GM18505 (cell line): ENCODE measurements at regions not wholly inside any gene's neighbourhood (a gene's known extent, or its start where the extent isn't known, plus 50 kb on each side); places are given as distances from the start of the nearest gene placed in this dataset.

Source experiments
- ATAC-seq: cut with Tn5 transposase; IDR thresholded peaks from one replicate; pipeline ENCODE4 v1.9.1; 2021; ENCODE audit not compliant: unreplicated experiment
- POLR2A ChIP-seq: IDR thresholded peaks from 4 replicates; pipeline ENCODE4 v1.6.1; 2011; ENCODE audit warnings: borderline replicate concordance; ENCODE audit not compliant: insufficient read depth, insufficient read length; ENCODE audit errors: extremely low read depth

DNA sequence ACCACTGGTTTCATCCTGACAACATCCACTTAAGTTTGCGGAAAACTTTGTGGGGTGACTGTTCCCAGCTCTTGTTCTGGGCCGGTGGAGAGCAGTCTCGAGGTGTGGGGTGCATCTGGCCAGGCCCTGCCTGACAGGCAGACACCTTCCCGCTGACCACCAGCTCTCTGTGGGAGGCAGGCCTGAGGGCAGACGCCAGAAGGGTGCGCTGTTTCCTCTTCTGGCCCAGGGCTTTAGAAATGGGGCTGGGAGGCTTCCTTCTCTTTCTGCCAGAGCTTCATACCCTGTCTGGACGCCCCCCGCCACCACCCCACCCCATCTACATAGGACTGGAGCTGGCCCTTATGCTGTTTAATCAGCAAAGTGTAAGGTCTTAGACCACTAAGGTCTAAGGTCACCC, 263.8 kb downstream of the LOXHD1 start:
- no peak for TF ChIP-seq POLR2A
- no peak for ATAC-seq

DNA sequence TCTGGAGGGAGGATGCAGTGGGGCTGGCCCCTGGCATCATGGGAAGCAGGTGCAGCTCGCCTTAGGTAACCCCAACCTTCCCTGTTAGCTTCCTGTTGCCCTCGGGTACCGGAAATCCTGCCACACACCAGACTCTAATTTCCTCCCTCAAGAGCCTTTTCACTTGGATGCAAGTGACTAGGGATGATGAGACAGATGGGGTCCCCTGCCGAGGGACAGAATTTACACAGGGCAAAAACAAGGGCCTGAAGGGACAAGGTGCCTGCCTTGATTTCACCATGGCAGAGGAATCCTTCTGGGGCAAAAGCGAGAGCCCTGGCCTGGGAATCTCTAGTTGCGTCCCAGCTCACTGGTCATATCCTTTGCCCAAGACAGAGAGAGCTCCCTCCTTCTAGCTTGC, 263.1 kb downstream of the LOXHD1 start:
- TF ChIP-seq POLR2A: no peak
- ATAC-seq: no peak

- ATAC-seq: no peak
- no peak for TF ChIP-seq POLR2A
Measured at GRCh38 chr18:46395795-46396194, 261.2 kb downstream of the LOXHD1 start.

GRCh38 chr18:46397174-46397573, 259.8 kb downstream of the LOXHD1 start:
- ATAC-seq: no peak
- TF ChIP-seq POLR2A: no peak

- TF ChIP-seq POLR2A: no peak
- no peak for ATAC-seq
Measured at GRCh38 chr18:46398005-46398404, 259.0 kb downstream of the LOXHD1 start.

DNA sequence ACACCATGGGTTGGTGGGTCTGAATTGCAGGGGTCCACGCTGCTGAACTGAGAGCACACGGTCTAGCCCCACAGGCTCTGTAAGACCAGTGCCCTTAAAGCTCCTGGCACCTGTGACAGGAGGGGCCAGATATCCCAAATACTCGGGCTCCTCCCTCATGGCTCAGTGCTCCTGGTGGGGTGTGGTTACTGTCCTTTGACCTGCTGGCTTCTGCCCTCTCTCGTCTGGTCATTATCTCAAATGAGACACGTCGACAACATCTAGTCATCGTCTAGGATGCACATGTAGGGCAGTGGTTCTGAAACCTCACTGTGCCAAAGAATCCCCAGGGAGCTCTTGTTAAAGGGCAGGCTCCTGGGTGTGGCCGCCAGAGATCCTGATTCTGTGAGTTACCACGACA, 258.4 kb downstream of the LOXHD1 start:
- ATAC-seq: no peak
- no peak for TF ChIP-seq POLR2A

DNA sequence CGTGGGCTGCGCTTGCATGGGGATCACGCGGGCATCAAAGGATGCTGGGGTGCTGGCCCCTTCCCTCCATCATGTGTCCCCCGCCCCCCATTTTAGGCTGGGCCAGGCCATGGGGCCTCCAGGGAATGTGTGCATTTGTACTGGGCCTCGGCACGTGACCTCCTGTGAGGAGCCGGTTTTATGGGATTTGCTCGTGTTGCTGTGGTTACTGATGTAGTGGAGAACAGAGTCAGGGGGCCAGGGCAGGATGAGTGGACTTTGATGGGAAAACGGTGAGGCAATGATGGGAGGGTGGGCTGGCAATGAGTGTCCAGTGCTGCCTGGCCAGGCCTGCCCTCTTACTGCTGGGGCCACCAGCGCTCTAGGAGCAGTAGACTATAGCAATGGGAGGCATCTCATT, 257.7 kb downstream of the LOXHD1 start:
- ATAC-seq: no peak
- no peak for TF ChIP-seq POLR2A

DNA sequence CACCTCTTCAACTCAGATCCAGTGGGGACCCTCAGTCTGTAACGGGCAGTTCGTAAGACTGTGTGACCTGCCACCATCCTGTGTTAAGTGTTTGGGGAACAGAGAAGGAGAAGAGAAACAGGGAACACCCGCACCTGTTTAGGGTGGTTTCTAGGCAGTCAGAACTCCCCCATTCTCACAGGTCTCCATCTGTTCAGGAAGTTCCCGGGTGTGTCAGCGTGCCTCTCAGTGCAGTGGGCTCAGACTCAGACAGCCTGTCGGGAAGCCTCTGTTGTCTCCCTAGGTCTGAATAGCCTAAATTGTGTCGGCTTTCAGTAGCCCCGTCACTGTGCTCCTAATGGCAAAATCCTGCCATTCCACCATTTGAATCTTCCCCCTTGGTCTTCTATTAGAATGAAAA, 256.6 kb downstream of the LOXHD1 start:
- no peak for ATAC-seq
- TF ChIP-seq POLR2A: no peak

DNA sequence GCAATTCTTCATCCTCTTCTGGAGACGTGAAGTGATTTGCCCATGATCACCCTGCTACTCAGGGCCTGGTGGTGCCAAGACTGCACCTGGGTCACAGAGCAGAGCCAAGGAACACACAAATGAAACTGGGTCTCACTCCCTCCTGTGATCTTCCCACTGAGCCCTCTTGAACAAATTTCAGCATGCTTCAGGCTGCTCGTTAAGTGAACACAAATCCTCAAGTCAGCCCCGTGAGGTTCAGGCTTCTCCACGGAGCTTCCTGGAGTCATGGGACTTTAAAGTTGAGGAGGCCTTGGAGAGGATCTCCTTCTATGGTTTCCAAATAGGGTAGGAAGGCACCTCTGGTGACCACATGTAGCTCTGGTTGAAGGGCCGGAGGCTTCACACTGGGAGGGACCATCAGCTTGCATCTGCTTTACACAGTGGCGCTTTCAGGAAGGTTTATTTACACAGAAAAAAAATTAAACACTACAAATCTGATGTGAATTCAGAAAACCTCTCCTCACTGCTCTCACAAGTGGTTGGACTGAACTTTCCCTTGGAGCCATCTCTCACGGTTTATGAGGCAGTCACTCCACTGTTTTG, 255.4 kb downstream of the LOXHD1 start:
- no peak for ATAC-seq
- TF ChIP-seq POLR2A: no peak

- no peak for ATAC-seq
- no peak for TF ChIP-seq POLR2A
Measured at GRCh38 chr18:46402396-46402795, 254.6 kb downstream of the LOXHD1 start.

GRCh38 chr18:46402945-46403344, 254.1 kb downstream of the LOXHD1 start:
- TF ChIP-seq POLR2A: no peak
- ATAC-seq: no peak

DNA sequence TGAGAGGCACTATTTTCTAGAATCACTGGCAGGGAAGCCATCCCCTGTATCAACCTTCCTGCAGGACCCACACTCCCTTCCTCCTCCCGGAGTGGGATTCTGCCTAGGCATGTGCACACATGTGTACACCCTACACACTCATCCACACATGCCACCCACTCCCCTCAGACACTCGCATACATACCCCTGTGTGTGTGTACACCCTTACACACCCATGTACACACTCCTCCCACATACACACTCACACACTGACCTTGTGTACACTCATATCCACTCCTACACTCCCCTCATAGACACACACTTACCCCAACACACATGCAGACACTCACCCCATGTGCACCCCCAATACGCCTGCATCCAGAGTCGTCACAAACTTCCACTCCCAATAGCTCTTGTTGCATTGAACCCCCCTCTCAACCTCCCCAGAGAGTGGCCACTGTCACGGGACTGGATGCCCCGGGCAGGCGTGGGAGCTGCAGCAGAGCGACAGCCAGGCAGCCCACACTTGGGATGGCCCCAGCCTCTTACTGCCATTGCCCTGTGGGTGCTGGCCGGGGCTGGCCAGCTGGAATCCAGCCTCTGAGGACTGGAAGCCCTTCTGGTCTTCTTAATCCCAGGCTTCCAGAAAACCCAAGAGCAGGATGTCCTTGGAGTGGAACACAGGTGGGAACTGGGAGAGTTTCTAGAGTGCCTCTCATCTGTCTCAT, 251.0 kb downstream of the LOXHD1 start:
- TF ChIP-seq POLR2A: no peak
- ATAC-seq: no peak

- no peak for TF ChIP-seq POLR2A
- ATAC-seq: no peak
Measured at GRCh38 chr18:46406539-46406932, 250.5 kb downstream of the LOXHD1 start.

DNA sequence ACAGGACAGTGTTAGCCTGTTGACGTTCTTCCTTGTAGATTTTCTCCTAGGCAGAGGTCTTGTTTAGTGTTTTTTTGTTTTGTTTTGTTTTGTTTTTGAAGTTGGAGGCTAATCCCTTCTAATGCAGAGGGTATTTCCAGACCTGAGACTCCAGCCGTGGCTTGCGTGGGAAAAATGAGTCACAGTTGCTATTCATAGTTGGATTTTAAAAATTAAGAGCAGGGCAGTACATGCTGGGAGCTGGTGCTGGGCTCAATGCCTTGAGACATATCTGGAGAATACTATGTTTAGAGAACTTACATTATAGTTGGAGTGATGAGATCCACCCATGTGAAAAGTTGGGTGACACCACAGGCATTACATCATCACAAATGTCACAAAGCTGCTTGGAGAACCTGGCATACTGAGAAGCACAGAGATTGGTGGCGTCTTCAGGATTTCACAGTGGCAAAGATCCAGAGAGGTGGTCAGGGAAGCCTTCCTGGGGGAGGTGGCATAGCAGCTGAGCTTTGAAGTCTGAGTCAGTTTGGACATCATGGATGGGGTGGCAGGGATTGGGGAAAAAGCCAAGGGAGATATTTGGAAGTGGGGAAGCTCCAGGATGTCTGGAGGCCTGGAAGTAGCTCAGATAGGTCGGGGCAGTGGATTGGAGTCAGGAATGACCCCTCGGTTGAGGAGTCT, 249.4 kb downstream of the LOXHD1 start:
- ATAC-seq: no peak
- no peak for TF ChIP-seq POLR2A
